MM.1S (cell line): ENCODE measurements at regions not wholly inside any gene's neighbourhood (a gene's known extent, or its start where the extent isn't known, plus 50 kb on each side); places are given as distances from the start of the nearest gene placed in this dataset.

Experiments used
- CTCF ChIP-seq: fragments of 300-600 bp; sonication (generic); IDR thresholded peaks from 2 replicates; pipeline ENCODE4 v1.5.1; 2016; ENCODE audit warnings: antibody characterized with exemption, low read length, mixed read lengths
- EZH2phosphoT487 ChIP-seq: fragments of 300-600 bp; sonication (generic); IDR thresholded peaks from 2 replicates; pipeline ENCODE4 v1.6.1; 2018; ENCODE audit warnings: antibody characterized with exemption, low read length

GRCh38 chr13:26882731-26883130 lies 122.1 kb upstream of the GPR12 start:
- TF ChIP-seq CTCF (no peak), EZH2phosphoT487 (no peak)
